ENCODE measurements at regions not wholly inside any gene's neighbourhood (a gene's known extent, or its start where the extent isn't known, plus 50 kb on each side); places are given as distances from the start of the nearest gene placed in this dataset.
"Not testable (repeated sequence)": the region's sequence is repeated elsewhere in the genome, so short reads cannot be mapped to it uniquely, and the experiment has no call there.

DNA sequence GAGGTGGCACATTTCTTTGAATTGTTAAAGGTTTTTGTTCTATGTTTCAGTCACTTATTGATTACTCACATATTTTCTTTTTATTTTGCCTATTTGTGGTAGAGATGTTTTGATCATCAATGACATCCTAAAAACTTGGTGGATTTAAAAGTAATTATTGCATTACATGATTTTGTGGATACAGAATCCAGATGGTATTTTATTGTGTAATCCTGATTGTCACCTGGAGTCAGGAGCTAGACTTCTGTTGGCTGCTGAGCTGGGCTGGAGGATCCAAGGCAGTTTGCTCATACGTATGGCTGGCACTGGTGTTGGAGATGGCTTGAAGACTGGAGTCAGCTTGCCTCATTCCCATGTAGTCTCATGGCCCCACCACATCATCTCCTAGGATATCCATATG lies 1009.6 kb upstream of the PCDH7 start:
- no peak for DNase-seq

- no peak for DNase-seq
These were observed 1008.9 kb upstream of the PCDH7 start for GRCh38 chr4:29711226-29711625.

DNA sequence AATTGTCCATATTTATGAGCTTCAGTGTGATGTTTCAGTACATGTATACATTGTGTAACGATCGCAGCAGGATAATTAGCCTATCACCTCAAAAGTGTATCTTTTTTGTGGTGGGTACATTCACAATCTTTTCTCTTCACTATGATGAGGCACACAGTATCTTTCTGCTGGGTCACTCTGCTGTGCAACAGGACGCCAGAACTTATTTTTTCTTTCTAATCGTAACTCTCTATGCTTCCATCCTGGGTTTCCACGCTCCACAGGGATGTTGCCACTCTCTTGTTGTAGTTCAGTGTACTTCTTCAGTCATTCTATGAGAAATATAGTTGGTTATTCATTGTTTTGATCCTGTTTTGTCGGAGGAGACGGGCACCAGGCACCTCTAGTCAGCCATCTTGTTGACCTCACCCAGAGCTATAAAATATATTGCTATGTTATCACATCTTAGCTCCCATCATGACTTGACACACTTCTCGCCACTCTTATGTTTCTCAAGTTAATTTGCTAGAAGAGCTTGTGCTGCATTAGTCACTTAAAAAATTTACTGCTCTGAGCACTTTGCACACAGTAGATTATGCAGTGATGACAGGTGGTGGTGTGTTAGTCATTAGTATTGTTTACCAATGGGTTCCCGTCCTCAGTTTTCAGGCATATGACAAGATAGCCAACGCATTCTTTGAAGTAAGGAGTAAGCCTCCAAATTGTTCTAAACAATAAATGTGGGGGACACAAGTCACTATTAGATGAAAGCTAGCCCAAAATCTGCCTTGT lies 1002.7 kb upstream of the PCDH7 start:
- no peak for DNase-seq

DNA sequence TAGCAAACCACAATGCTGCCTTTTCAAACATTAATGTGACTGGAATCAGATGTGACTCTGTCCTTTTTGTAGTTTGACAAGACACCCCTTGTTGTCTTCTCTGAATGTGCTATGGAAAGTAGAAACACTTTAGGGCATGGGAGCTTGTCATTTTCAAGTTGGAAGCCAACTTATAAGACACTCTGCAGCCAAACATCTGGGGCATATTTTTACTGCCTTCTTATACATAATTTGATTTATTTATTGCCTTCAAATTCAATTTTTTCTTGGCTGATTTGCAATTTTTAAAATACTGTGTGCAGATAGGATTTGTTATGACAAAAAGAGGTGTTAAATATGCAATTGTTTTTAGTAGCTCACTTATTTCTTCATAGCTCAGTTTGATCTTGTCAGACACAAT lies 1002.0 kb upstream of the PCDH7 start:
- DNase-seq, result no peak

DNA sequence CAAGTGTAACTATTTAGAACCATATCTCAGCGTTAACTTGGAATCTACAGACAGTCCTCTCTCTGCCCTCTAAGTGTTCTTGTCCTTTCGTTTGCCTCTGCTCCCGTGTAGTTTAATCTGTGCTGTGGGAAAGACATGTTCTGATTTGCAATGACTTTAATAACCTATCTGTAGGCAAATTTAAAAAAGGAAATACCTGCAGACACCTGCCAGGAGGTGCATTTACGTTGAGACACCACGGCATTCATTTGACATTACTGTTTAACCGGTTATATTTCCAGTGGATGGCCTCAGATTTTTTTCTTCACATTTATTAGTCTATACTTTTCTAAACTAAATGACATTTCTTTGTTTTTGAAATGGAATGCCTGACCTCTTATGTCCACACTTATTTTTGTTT lies 997.9 kb upstream of the PCDH7 start:
- no peak for DNase-seq

- no peak for DNase-seq
These were observed 993.2 kb upstream of the PCDH7 start for GRCh38 chr4:29726938-29727337.

- DNase-seq, result no peak
These were observed 985.6 kb upstream of the PCDH7 start for GRCh38 chr4:29734343-29735213.

DNA sequence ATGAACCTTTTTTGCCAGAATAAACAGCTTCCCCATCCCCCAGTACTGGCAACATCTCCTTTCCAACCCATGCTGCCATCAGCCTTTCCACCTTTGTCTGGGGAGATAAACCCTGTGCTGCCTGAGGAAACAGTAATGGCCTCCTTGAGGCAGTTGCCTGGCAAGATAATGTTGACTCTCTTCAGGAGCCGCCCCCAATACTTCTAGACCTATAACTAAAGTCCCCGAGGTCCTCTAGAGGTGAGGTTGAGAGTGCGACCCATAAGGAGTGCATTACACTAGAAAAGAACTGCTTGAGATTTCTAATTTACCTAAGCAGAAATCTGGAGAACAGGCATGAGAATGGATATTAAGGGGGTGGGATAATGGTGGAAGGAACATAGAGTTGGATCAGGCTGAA lies 963.2 kb upstream of the PCDH7 start:
- DNase-seq, result no peak

GRCh38 chr4:29762151-29762550 lies 958.0 kb upstream of the PCDH7 start:
- no peak for DNase-seq

GRCh38 chr4:29770627-29771026 lies 949.5 kb upstream of the PCDH7 start:
- DNase-seq, result no peak

DNA sequence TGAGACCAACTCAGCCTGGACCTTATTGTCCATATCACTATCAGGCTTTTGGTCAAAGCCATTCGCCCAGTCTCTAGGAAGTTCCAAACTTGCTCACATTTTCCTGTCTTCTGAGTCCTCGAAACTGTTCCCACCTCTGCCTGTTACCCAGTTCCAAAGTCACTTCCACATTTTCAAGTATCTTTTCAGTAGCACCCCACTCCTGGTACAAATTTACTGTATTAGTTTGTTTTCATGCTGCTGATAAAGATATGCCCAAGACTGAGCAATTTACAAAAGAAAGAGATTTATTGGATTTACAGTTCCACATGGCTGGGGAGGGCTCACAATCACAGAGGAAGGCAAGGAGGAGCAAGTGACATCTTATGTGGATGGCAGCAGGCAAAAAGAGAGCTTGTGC lies 932.0 kb upstream of the PCDH7 start:
- not testable (repeated sequence) for DNase-seq

DNA sequence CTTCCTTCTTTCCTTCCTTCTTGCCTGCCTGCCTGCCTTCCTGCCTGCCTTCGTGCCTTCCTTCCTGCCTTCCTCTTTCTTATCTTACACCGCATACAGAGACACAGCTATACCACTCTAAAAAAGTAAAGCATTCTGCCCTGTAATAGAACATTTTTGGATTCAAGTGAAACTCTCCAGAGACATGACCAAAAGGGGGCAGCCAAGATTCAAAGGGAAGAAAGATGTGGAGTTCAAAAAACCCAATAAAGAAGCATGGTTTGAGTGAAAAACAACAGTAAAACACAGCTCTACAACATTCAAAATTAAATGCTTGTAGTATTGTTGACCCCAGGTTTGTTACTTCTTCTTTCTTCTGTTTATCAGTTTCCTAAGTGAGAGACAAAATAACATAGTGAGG lies 914.9 kb upstream of the PCDH7 start:
- no peak for DNase-seq

GRCh38 chr4:29805916-29806480 lies 914.2 kb upstream of the PCDH7 start:
- no peak for DNase-seq

DNA sequence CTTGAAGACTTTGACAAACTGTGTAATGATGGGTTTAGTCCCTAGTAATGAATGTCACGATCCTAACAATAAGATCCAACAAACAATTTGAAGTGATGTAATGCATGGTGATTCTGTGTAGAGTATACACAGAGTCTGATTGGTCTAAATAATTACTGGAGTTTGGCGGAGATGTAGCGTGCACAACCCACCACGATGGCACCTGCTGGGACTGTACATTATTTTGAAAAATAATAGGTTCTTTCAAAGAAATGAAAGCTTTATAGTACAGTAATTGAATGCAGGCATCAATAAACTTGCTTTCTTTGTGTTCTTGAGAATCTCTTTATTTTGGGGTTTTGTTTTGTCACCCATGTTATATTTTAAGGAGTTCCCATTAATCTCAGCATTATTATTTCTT lies 902.2 kb upstream of the PCDH7 start:
- no peak for DNase-seq

DNA sequence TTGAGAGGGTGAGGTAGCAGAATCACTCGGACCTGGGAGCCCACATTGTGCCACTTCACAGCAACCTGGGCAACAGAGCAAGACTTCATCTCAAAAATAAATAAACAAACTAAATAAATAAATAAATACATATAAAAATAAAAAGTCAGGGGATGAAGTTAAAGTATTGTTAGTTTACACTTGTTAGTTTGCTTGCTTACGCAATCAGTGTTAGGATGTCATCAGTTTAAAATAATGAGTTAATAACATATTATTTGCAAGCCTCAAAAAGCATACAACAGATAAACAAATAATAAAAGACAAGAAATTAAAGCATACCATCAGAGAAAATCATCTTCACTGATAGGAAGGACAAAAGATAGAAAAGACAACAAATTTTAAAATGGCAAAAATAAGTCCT lies 891.1 kb upstream of the PCDH7 start:
- no peak for DNase-seq

GRCh38 chr4:29852537-29852936 lies 867.6 kb upstream of the PCDH7 start:
- DNase-seq, result no peak

GRCh38 chr4:29853833-29854232 lies 866.3 kb upstream of the PCDH7 start:
- DNase-seq, result no peak

DNA sequence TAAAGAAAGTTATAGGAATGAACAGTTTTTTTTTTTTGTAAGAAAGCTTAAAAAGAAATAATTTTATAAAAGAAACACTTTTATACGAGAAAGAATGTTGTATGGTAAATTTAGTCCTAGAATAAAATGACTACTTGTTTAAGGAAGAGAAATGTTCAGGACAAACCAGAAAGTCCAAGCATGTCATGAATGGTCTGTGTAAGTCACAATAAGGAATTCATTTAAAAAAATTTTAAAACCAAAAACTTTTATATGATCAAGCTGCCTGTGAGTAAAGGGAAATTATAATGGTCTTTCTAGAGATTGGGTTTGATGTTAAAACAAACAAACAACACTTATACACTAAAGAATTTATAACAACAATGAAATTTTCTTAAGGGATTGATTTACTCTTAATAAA lies 858.9 kb upstream of the PCDH7 start:
- DNase-seq, result no peak

GRCh38 chr4:29867412-29867811 lies 852.8 kb upstream of the PCDH7 start:
- no peak for DNase-seq

GRCh38 chr4:29900336-29900735 lies 819.8 kb upstream of the PCDH7 start:
- DNase-seq, result no peak

DNA sequence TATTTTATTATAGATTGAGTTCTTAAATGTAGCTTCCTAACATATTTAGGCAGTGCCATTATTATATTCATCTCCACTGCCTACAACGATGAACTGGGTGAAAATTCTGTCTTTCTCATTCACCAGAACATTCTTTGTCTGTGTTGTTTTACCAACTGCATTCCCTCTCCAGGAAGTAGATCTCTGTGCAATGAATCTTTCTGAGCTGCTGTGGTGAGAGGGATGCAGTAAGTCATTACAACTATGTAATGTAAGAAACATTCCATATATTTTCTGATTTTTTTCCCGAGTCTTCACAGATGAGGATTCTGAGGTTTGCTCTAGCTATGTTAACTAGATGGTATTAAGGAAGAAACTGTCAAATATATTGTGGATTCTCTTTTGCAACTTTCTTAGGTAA lies 811.9 kb upstream of the PCDH7 start:
- DNase-seq, result no peak

- DNase-seq, result no peak
These were observed 792.3 kb upstream of the PCDH7 start for GRCh38 chr4:29927895-29928294.

DNA sequence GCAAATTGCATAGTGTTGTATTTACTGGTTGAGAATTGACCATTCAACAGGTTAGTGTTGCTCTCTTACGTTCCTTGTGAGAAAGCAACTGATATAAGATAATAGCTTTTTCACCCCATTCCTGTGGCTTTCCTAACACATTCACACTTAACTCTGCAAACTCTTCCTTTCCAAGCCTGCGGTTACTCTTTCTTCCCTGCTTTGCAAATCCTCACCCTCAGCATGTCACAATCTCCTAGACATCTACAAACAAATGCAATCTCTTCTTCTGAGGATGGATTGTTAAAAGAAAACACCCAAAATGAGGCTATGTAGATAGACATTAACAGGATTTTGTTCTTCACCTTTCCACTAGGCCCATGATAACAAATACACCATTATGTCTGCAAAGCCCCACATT lies 771.7 kb upstream of the PCDH7 start:
- no peak for DNase-seq

- DNase-seq, result no peak
These were observed 771.3 kb upstream of the PCDH7 start for GRCh38 chr4:29948858-29949257.

Data from C1 segment of cervical spinal cord (tissue), 14 donors.